ENCODE measurements at regions not wholly inside any gene's neighbourhood (a gene's known extent, or its start where the extent isn't known, plus 50 kb on each side); places are given as distances from the start of the nearest gene placed in this dataset.

DNA sequence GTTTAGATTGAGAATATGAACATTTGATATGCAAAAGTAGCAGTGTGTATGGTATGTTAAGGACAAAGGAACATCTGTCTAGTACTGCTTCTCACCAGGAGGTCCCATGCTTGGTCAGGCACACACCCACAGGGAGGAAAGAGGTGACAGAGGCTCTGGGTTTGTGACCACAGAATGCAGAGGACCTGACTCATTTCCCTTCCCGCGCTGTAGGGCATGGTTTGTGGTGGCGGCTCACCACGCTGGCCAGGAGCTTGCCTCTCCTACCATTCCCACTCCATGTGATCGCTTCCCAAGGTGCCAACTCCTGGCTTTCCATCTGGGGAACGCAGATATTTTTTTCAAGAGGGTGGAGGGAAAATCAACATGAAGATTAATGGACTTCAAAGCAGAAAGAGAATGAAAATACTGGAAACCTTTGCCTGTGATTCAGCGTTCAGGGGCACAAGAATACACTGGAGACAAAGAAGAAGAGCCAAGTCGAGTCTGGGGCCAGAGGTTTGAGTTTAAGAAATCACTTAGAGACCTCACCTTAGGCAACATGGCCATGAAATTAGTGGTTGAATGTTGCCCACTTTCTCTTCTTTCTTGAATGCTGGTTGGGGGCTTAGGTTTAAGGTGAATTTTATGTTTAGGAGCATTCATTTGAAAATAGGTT is 477.8 kb downstream of the CCDC171 start:
- intact Hi-C loops (cut with DNase I, micrococcal nuclease) = no loop called here

DNA sequence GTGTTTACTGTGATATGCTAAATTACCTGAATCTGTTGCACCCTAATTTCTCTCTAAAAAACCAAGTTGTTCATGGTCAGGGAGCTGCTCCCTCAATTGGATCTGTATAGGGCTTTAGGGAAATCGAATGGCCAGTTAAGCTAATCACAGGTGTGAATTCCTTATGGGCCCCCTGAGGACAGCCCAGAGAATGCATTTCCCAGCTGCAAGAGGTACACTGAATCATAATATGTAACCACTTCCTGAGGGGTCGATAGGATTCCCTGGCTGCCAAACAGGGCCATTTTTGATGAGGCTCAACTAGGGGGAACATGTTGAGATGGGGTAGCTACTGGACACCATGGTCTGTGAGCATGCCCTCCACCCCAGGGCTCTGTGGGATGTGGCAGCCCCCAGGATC is 478.6 kb downstream of the CCDC171 start:
- no peak for DNase-seq
- Histone ChIP-seq H3K36me3 (ENCODE audit: low read depth) (no peaks in the 10 kb centered on the region), H3K4me1 (ENCODE audit: low read depth) (no peaks in the 10 kb centered on the region), H3K9me3 (no peaks in the 10 kb centered on the region), H3K4me3 (no peak overlapping the region)
- no peak for ATAC-seq
- intact Hi-C loops (cut with DNase I, micrococcal nuclease) = no loop called here
- TF ChIP-seq, protein P1, sequence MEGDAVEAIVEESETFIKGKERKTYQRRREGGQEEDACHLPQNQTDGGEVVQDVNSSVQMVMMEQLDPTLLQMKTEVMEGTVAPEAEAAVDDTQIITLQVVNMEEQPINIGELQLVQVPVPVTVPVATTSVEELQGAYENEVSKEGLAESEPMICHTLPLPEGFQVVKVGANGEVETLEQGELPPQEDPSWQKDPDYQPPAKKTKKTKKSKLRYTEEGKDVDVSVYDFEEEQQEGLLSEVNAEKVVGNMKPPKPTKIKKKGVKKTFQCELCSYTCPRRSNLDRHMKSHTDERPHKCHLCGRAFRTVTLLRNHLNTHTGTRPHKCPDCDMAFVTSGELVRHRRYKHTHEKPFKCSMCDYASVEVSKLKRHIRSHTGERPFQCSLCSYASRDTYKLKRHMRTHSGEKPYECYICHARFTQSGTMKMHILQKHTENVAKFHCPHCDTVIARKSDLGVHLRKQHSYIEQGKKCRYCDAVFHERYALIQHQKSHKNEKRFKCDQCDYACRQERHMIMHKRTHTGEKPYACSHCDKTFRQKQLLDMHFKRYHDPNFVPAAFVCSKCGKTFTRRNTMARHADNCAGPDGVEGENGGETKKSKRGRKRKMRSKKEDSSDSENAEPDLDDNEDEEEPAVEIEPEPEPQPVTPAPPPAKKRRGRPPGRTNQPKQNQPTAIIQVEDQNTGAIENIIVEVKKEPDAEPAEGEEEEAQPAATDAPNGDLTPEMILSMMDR (IDR thresholded peaks at IDR 0.05) = no peak

More for the DNA sequence above, 477.8 kb downstream of the CCDC171 start:
- H3K4me1 ChIP-seq (ENCODE audit: low read depth) = no peaks in the 10 kb centered on the region
- H3K36me3 ChIP-seq (ENCODE audit: low read depth) = no peaks in the 10 kb centered on the region
- H3K4me3 ChIP-seq = no peak overlapping the region
- H3K9me3 ChIP-seq = no peaks in the 10 kb centered on the region
- TF ChIP-seq, protein P1 (IDR thresholded peaks at IDR 0.05) = no peak
- ATAC-seq (no peak), DNase-seq (no peak)

DNA sequence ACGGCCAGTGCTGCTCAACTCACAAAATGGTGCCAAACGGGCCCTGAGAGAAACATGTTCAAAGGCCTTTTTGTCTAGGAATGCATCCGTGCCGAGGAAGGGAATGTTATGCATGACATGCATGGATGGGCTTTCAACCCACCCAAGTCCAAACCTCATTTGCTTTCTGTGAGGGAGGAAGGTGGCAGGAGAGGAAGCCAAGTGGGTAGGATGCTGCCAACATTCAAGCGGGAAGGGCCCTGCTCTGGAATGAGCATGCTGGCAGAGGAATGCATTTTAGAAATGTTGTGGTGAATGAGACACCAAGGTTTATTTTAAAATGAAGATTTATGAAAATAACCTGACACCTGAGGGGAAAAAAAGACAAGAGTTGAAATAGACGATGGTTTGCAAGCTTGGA is 479.1 kb downstream of the CCDC171 start:
- TF ChIP-seq, protein P1 (IDR thresholded peaks at IDR 0.05) = no peak
- ATAC-seq (no peak), DNase-seq (no peak)
- intact Hi-C loops (cut with DNase I, micrococcal nuclease) = no loop called here
- Histone ChIP-seq H3K9me3 (no peaks in the 10 kb centered on the region), H3K4me3 (no peak overlapping the region), H3K4me1 (ENCODE audit: low read depth) (no peaks in the 10 kb centered on the region), H3K36me3 (ENCODE audit: low read depth) (no peaks in the 10 kb centered on the region)

DNA sequence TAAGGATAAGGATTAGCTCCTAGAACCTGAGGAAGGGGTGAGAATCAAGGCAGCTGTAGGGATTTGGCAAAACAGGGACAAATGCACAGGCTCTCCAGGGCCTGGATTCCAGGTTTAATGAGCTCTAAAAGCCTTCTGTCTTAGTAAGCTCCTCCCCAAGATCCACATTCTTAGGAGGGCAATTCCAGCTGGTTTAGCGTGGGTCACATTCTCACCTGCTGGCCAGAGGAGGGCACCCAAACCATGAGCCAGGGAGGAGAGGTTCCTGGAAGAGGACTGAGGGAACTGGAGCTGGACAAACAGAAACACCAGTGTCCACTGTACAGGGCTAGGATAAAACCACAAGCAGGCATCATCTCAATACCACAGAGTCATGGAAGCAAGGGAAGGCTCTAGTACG is 480.0 kb downstream of the CCDC171 start:
- H3K4me3 ChIP-seq = no peak overlapping the region
- TF ChIP-seq, protein P1 (IDR thresholded peaks at IDR 0.05) = no peak
- DNase-seq (no peak), ATAC-seq (no peak)
- intact Hi-C loops (cut with DNase I, micrococcal nuclease) = no loop called here
- no peaks in the 10 kb centered on the region for H3K4me1 ChIP-seq (ENCODE audit: low read depth)
- no peaks in the 10 kb centered on the region for H3K36me3 ChIP-seq (ENCODE audit: low read depth)
- H3K9me3 ChIP-seq = no peaks in the 10 kb centered on the region

DNA sequence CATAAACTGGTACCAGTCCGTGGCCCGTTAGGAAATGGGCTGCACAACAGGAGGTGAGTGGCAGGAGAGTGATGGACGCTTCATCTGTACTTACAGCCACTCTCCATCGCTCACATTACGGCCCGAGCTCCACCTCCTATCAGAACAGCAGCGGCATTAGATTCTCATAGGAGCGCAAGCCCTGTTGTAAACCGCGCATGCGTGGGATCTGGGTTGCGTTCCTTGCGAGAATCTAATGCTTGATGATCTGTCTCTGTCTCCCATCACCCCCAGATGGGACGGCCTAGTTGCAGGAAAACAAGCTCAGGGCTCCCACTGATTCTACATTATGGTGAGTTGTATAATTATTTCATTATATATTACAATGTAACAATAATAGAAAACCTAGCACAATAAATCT is 480.4 kb downstream of the CCDC171 start:
- intact Hi-C loops (cut with DNase I, micrococcal nuclease) = no loop called here
- no peak for DNase-seq
- ATAC-seq = no peak

More for the DNA sequence above, 480.4 kb downstream of the CCDC171 start:
- no peaks in the 10 kb centered on the region for H3K9me3 ChIP-seq
- TF ChIP-seq, protein P1 (IDR thresholded peaks at IDR 0.05) = no peak
- no peak overlapping the region for H3K4me3 ChIP-seq
- no peaks in the 10 kb centered on the region for H3K36me3 ChIP-seq (ENCODE audit: low read depth)
- no peaks in the 10 kb centered on the region for H3K4me1 ChIP-seq (ENCODE audit: low read depth)

Data from mucosa of descending colon (tissue), 3 donors.